Brain microvascular endothelial cell (primary cell): ENCODE measurements at regions not wholly inside any gene's neighbourhood (a gene's known extent, or its start where the extent isn't known, plus 50 kb on each side); places are given as distances from the start of the nearest gene placed in this dataset.

Experiments used
- DNase-seq: peaks from one replicate; pipeline ENCODE4 v3.0.0-alpha.2; 2020
- H3K27ac ChIP-seq: fragments of 250-450 bp; sonication (Bioruptor Pico); 2 replicates; pipeline ENCODE4 v1.5.1; 2020; ENCODE audit warnings: mild to moderate bottlenecking, moderate library complexity
- H3K27me3 ChIP-seq: fragments of 250-450 bp; sonication (Bioruptor Pico); replicated peaks from 2 replicates; pipeline ENCODE4 v1.5.1; 2020; ENCODE audit warnings: mild to moderate bottlenecking
- H3K36me3 ChIP-seq: fragments of 250-450 bp; sonication (Bioruptor Pico); replicated peaks from 2 replicates; pipeline ENCODE4 v1.5.1; 2020; ENCODE audit warnings: mild to moderate bottlenecking
- H3K4me3 ChIP-seq: 2 replicates; pipeline ENCODE4 v1.5.1; 2011; ENCODE audit warnings: low read depth, mild to moderate bottlenecking, control low read depth, low read length, moderate library complexity
- CTCF ChIP-seq: IDR thresholded peaks from 2 replicates; pipeline ENCODE4 v1.5.1; 2011; ENCODE audit warnings: low read depth, mild to moderate bottlenecking, moderate library complexity, low read length, control low read depth, inconsistent platforms; ENCODE audit errors: missing control alignments
- in situ Hi-C: cut with HindIII; loops from 2 replicates; pipeline ENCODE4 v1.10.0; 2017; ENCODE audit warnings: low sequenced_read_pairs, low pct_ligation_motif_present

- Histone ChIP-seq H3K27ac (no peak overlapping the region), H3K27me3 (peaks cover 26% of the 10 kb centered on the region), H3K36me3 (no peaks in the 10 kb centered on the region), H3K4me3 (no peak overlapping the region)
- in situ Hi-C loops, result no loop called here
- no peak for TF ChIP-seq CTCF
- no peak for DNase-seq
Observed at GRCh38 chr14:103220134-103220981, 97.1 kb downstream of the TNFAIP2 start.

DNA sequence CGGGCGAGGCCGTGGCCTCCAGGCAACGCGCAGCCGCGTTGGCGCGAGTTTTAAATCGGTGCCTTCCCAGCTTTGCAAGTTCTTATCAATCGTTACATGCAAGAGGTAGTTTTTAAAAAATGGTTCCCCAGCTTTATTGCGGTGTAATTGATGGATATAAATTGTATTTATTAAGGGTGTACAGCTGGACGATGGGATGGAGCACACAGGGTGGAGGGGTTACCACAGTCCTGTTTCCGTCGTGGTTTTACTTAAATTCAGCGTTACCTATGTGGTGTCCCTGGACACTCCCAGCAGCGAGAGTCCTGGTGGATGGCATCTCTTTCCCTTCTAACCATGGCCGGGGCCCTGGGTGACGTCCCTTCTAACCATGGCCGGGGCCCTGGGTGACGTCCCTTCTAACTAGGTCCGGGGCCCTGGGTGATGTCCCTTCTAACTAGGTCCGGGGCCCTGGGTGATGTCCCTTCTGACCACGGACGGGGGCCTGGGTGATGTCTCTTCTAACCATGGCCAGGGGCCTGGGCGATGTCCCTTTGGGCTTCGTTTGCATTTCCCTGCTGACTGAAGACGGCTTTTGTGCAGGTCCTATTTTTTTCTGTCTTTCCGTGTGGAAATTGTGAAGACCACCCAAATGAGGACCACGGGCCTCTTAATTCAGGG, 97.9 kb downstream of the TNFAIP2 start:
- no peaks in the 10 kb centered on the region for H3K36me3 ChIP-seq
- H3K27me3 ChIP-seq, result peaks cover 28% of the 10 kb centered on the region
- in situ Hi-C loops, result no loop called here
- no peak overlapping the region for H3K27ac ChIP-seq
- TF ChIP-seq CTCF, result no peak
- H3K4me3 ChIP-seq, result no peak overlapping the region
- no peak for DNase-seq

DNA sequence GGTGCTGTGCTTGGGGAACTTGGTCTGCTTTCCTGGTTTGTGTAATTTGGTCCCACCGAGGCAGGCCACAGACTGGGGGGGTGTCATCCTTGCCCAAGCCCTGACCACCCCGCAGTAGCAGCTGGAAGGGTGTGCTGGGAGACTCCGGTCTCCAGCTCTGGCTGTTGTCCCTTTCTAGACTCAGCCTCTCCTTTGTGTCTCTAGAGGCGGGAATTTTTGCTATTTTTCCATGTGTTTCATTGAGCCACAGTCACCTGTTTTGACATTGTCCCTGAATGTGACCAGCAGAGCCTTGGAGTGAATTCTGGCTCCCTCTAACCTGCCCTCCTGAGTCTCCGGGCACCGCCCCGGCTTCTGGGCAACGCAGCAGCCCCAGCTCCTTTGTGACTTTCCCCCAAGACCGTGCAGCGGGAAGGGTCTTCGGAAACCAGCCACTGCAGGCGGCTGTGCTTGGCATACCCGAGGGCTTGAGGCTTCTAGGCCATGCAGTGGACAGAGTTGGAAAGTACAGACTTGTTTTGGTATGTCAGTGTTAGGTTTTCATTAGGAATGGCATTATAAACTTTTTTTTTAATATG, 98.6 kb downstream of the TNFAIP2 start:
- Histone ChIP-seq H3K36me3 (no peaks in the 10 kb centered on the region), H3K27ac (no peak overlapping the region), H3K4me3 (no peak overlapping the region), H3K27me3 (peaks cover 30% of the 10 kb centered on the region)
- no peak for TF ChIP-seq CTCF
- in situ Hi-C loops, result no loop called here
- no peak for DNase-seq

GRCh38 chr14:103223818-103224352, 100.6 kb downstream of the TNFAIP2 start:
- H3K36me3 ChIP-seq, result no peaks in the 10 kb centered on the region
- H3K4me3 ChIP-seq, result no peak overlapping the region
- H3K27ac ChIP-seq, result no peak overlapping the region
- in situ Hi-C loops, result no loop called here
- no peak for DNase-seq
- peaks cover 30% of the 10 kb centered on the region for H3K27me3 ChIP-seq
- no peak for TF ChIP-seq CTCF

GRCh38 chr14:103225062-103225461, 101.8 kb downstream of the TNFAIP2 start:
- Histone ChIP-seq H3K36me3 (no peaks in the 10 kb centered on the region), H3K4me3 (no peak overlapping the region), H3K27me3 (peaks cover 26% of the 10 kb centered on the region), H3K27ac (no peak overlapping the region)
- TF ChIP-seq CTCF, result no peak
- in situ Hi-C loops, result no loop called here
- no peak for DNase-seq
